ENCODE measurements at regions not wholly inside any gene's neighbourhood (a gene's known extent, or its start where the extent isn't known, plus 50 kb on each side); places are given as distances from the start of the nearest gene placed in this dataset.

GRCh38 chr2:129299756-129300155 is 679.7 kb upstream of the RAB6C start:
- H3K4me1 ChIP-seq, result peaks cover 16% of the 10 kb centered on the region
- DNase-seq, result no peak
- ATAC-seq, result no peak

DNA sequence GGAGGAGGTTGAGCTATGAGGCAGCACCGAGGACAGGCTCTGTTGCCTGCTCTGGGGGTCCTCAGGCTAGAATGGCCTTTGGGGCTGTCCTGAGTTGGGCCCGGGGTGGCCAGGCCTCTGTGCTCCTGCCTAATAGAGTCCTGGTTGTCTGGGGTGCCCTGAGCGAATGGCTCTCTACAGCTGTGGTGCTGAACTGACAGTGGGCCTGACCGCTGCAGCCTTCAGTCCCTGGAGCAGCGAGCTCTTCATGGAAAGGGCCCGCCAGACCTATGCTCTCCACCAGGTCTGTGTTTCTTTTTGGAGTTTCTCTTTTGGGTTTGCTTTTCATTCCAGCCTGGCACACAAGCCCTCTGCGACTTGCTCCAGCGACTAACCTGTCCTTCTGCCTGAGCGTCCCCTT is 679.0 kb upstream of the RAB6C start:
- Histone ChIP-seq H3K36me3 (ENCODE audit: insufficient read depth in 1 of 2, low read depth in 1 of 2) (no peaks in the 10 kb centered on the region), H3K27ac (no peak overlapping the region), H3K27me3 (ENCODE audit: insufficient read depth in 3 of 3, low read length in 2 of 3) (no peaks in the 10 kb centered on the region), H3K4me3 (no peak overlapping the region), H3K9me3 (no peaks in the 10 kb centered on the region), H3K4me1 (peaks cover 16% of the 10 kb centered on the region)
- DNase-seq (no peak), ATAC-seq (no peak)
- 88 to 95% (median 93%) methylated on average over 8 to 9 of the region's 9 CpGs for WGBS, 3 donors
- no peak for TF ChIP-seq CTCF (IDR thresholded peaks at IDR 0.05)
- intact Hi-C loops (cut with DNase I), result no loop called here

More at GRCh38 chr2:129299756-129300155, 679.7 kb upstream of the RAB6C start:
- H3K9me3 ChIP-seq, result no peaks in the 10 kb centered on the region
- H3K27ac ChIP-seq, result no peak overlapping the region
- TF ChIP-seq CTCF (IDR thresholded peaks at IDR 0.05), result no peak
- H3K4me3 ChIP-seq, result no peak overlapping the region
- intact Hi-C loops (cut with DNase I), result no loop called here
- no peaks in the 10 kb centered on the region for H3K27me3 ChIP-seq (ENCODE audit: insufficient read depth in 3 of 3, low read length in 2 of 3)
- WGBS, 3 donors, result 90 to 95% (median 94%) methylated on average over 8 of the region's 8 CpGs
- H3K36me3 ChIP-seq (ENCODE audit: insufficient read depth in 1 of 2, low read depth in 1 of 2), result no peaks in the 10 kb centered on the region

- ATAC-seq (peak; percentile 74 to 88 (median 84)), DNase-seq (peak in 1 of 2 donors; percentile 57)
- no peaks in the 10 kb centered on the region for H3K9me3 ChIP-seq
- TF ChIP-seq CTCF (IDR thresholded peaks at IDR 0.05), result no peak
- peak overlapping the region; percentile 58 for H3K27ac ChIP-seq
- intact Hi-C loops (cut with DNase I), result no loop called here
- H3K4me3 ChIP-seq, result no peak overlapping the region
- 14 to 27% (median 25%) methylated on average over 5 of the region's 5 CpGs for WGBS, 3 donors
- no peaks in the 10 kb centered on the region for H3K27me3 ChIP-seq (ENCODE audit: insufficient read depth in 3 of 3, low read length in 2 of 3)
- H3K4me1 ChIP-seq, result peaks cover 13% of the 10 kb centered on the region
- H3K36me3 ChIP-seq (ENCODE audit: insufficient read depth in 1 of 2, low read depth in 1 of 2), result no peaks in the 10 kb centered on the region
These were observed 678.0 kb upstream of the RAB6C start for GRCh38 chr2:129301431-129301913.

DNA sequence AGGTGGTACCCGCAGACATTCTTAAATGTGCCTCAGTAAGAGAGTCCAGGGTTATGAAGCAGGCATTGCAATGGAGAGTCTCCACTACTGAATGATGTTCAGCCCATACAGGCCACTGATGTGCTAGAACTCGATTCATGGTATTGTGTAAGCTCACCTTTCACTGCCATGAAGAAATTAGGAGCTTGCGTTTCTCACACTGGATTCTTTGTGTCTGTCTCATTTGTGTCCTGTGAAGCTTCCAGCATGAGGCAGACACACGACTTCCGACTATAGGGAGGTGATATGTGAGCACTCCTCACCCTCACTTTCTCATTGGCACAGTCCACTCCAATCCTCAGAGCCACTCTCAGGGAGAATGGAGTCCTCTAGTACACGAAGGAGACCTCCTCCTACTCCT is 677.4 kb upstream of the RAB6C start:
- peak overlapping the region; percentile 58 for H3K27ac ChIP-seq
- peaks cover 7% of the 10 kb centered on the region for H3K4me1 ChIP-seq
- TF ChIP-seq CTCF (IDR thresholded peaks at IDR 0.05), result no peak
- WGBS, 3 donors, result 40 to 54% (median 47%) methylated on average over 6 of the region's 6 CpGs
- H3K27me3 ChIP-seq (ENCODE audit: insufficient read depth in 3 of 3, low read length in 2 of 3), result no peaks in the 10 kb centered on the region
- DNase-seq (no peak), ATAC-seq (peak; percentile 64 to 85 (median 80))
- intact Hi-C loops (cut with DNase I), result no loop called here
- no peaks in the 10 kb centered on the region for H3K36me3 ChIP-seq (ENCODE audit: insufficient read depth in 1 of 2, low read depth in 1 of 2)
- no peak overlapping the region for H3K4me3 ChIP-seq
- H3K9me3 ChIP-seq, result no peaks in the 10 kb centered on the region

DNA sequence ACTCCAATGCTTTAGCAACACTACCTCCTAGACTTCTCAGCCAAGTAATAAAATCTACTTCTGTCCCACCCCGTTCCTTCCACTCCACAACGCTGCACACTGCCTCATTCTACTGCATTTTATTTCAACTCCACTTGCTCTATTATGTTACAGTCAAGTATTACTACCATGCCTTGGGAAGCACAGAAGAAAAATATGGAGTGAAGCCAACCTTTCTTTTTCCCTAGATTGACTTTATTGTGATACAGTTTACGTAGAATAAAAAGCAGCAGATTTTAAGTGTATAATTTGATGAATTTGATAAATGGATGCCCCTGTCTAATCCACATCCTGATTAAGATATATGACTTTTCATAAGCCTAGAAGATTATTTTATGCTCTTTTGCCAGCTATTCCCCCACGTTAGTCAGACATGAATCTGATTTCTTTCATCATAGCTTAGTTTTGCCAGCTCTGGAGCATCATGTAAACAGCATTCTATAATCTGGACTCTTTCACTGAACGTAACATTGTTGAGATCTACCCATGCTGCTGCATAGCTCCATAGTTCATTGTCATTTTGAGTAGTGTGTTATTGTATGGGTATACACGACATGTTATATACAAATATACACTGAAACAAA is 676.8 kb upstream of the RAB6C start:
- intact Hi-C loops (cut with DNase I), result no loop called here
- H3K9me3 ChIP-seq, result no peaks in the 10 kb centered on the region
- peaks cover under 1% of the 10 kb centered on the region for H3K4me1 ChIP-seq
- no peaks in the 10 kb centered on the region for H3K36me3 ChIP-seq (ENCODE audit: insufficient read depth in 1 of 2, low read depth in 1 of 2)
- DNase-seq (no peak), ATAC-seq (peak in 1 of 4 donors; percentile 3)
- no peak for TF ChIP-seq CTCF (IDR thresholded peaks at IDR 0.05)
- no peak overlapping the region for H3K4me3 ChIP-seq
- peak overlapping the region; percentile 58 for H3K27ac ChIP-seq
- no peaks in the 10 kb centered on the region for H3K27me3 ChIP-seq (ENCODE audit: insufficient read depth in 3 of 3, low read length in 2 of 3)
- WGBS, 3 donors, result 64 to 75% (median 67%) methylated on average over 6 of the region's 6 CpGs

All from psoas muscle (tissue), 7 donors.